ENCODE measurements at regions not wholly inside any gene's neighbourhood (a gene's known extent, or its start where the extent isn't known, plus 50 kb on each side); places are given as distances from the start of the nearest gene placed in this dataset.

- DNase-seq = no peak
These were observed 348.3 kb upstream of the TMCO5A start for GRCh38 chr15:37586011-37586583.

- DNase-seq = no peak
These were observed 347.5 kb upstream of the TMCO5A start for GRCh38 chr15:37586976-37587375.

- no peak for DNase-seq
These were observed 340.0 kb upstream of the TMCO5A start for GRCh38 chr15:37594417-37594816.

GRCh38 chr15:37595426-37595970, 338.9 kb upstream of the TMCO5A start:
- no peak for DNase-seq

GRCh38 chr15:37599156-37599555, 335.3 kb upstream of the TMCO5A start:
- DNase-seq = no peak

- no peak for DNase-seq
These were observed 318.2 kb upstream of the TMCO5A start for GRCh38 chr15:37616215-37616614.

GRCh38 chr15:37618353-37618752, 316.1 kb upstream of the TMCO5A start:
- no peak for DNase-seq

- no peak for DNase-seq
These were observed 314.9 kb upstream of the TMCO5A start for GRCh38 chr15:37619358-37620042.

- DNase-seq = no peak
These were observed 308.9 kb upstream of the TMCO5A start for GRCh38 chr15:37625576-37625975.

- DNase-seq = no peak
These were observed 305.9 kb upstream of the TMCO5A start for GRCh38 chr15:37628507-37628906.

GRCh38 chr15:37636736-37637135, 297.7 kb upstream of the TMCO5A start:
- no peak for DNase-seq

GRCh38 chr15:37638116-37638515, 296.3 kb upstream of the TMCO5A start:
- no peak for DNase-seq

GRCh38 chr15:37638691-37639090, 295.7 kb upstream of the TMCO5A start:
- DNase-seq = no peak

GRCh38 chr15:37652646-37653417, 281.6 kb upstream of the TMCO5A start:
- no peak for DNase-seq

GRCh38 chr15:37678124-37678523, 256.3 kb upstream of the TMCO5A start:
- DNase-seq = no peak

- DNase-seq = no peak
These were observed 254.8 kb upstream of the TMCO5A start for GRCh38 chr15:37679627-37680026.

GRCh38 chr15:37682304-37682703, 252.1 kb upstream of the TMCO5A start:
- no peak for DNase-seq

GRCh38 chr15:37691911-37692310, 242.5 kb upstream of the TMCO5A start:
- no peak for DNase-seq

- no peak for DNase-seq
These were observed 240.5 kb upstream of the TMCO5A start for GRCh38 chr15:37693926-37694325.

GRCh38 chr15:37695719-37696118, 238.7 kb upstream of the TMCO5A start:
- DNase-seq = no peak

- DNase-seq = no peak
These were observed 235.8 kb upstream of the TMCO5A start for GRCh38 chr15:37698679-37699078.

GRCh38 chr15:37701230-37701629, 233.2 kb upstream of the TMCO5A start:
- no peak for DNase-seq

GRCh38 chr15:37709669-37710068, 224.8 kb upstream of the TMCO5A start:
- no peak for DNase-seq

GRCh38 chr15:37715101-37715500, 219.3 kb upstream of the TMCO5A start:
- no peak for DNase-seq
